Left colon (tissue), 2 donors: ENCODE measurements at regions not wholly inside any gene's neighbourhood (a gene's known extent, or its start where the extent isn't known, plus 50 kb on each side); places are given as distances from the start of the nearest gene placed in this dataset.

Source experiments
- ATAC-seq: fragments of 200-7000 bp; cut with Tn5 transposase; one replicate; pipeline ENCODE4 v1.9.1; 2020; ENCODE audit warnings: mild to moderate bottlenecking, moderate library complexity
- DNase-seq, 2 donors: peaks; one replicate each; pipeline ENCODE4 v3.0.0-alpha.2; 2020
- intact Hi-C, 2 donors: fragments of 100-400 bp; cut with DNase I in 1 of 2; cut with micrococcal nuclease in 1 of 2; formaldehyde crosslinking; loops; one replicate each; pipeline versions ENCODE4 v1.11.2 to v1.14.0; 2022; cut with DNase I, micrococcal nuclease
- donor health status: DM: no; HTN: no; CAD: no.
- donor health status: DM: yes; HTN: yes; CAD: no.

DNA sequence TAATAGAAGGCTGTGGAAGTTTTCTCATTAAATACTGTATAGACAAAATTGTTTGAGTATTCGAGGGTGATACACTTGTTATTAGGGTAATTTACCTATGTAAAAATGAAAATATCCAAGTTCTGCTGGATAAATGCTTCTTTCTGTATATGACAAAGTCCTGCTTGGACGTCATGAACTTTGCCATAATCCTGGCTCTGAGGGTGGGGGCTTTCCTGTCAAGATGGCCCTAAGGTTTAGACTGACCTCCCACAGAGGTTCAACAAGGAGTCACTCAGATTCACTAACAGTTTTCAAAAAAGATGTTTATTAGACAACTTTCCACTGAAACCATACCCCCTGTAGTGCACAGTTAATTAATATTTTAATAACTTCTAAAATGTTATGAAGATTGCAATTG, 52.5 kb upstream of the NABP1 start:
- intact Hi-C loops: no loop called here
- no peak for ATAC-seq

DNA sequence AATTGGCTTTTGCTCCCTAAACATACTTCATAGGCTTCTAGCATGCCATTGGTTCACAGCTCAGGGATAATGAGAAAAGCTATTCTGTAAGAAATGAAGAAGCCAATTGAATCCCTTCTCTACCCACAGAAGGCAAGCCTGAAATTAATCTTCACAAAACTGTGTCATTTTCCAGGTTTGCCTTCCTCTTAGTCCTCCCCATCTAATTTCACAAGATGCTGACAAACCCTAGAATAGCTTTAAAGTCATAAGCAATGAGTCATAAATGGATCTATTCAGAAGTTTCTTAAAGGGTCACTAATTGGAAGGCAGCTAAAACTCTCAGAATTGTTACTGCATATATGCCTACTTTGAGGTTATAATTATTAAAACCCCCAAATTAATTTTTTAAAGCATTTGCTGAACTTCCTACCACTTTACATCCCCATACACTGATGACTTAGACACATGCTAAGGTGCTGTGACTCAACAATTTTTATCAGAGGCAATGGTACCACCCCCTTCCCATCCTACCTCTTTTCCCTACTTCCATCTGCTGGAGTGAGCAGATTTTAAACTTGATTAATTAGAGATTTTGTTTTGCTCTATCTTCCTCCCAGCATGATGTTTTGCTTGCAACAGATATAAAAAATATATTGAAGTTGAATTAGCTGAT, 51.3 kb upstream of the NABP1 start:
- ATAC-seq (no peak), DNase-seq (no peak)

More for the DNA sequence above, 52.5 kb upstream of the NABP1 start:
- no peak for DNase-seq

DNA sequence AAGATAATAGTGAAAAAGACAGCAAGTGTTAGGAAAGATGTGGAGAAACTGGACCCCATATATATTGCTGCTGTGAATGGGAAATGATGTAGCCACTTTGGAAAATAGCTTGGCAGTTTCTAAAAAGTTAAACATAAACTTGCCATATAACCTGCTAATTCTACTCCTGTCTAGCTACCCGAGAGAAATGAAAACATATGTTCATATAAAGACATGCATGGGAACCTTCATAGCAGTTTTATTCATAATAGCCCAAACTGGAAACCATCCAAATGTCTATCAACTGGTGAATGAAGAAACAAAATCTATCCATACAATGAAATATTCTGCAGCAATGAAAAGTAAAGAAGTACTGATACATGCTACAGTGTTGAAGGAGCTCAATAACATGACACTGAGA, 50.4 kb upstream of the NABP1 start:
- DNase-seq: no peak
- no peak for ATAC-seq
- intact Hi-C loops: no loop called here

More for the DNA sequence above, 51.3 kb upstream of the NABP1 start:
- intact Hi-C loops: no loop called here
